Anterior cingulate cortex (tissue), 58 donors: ENCODE measurements at regions not wholly inside any gene's neighbourhood (a gene's known extent, or its start where the extent isn't known, plus 50 kb on each side); places are given as distances from the start of the nearest gene placed in this dataset.

Experiments used
- DNase-seq, 58 donors: peaks; one replicate each; lab custom pipeline; 2025; lab: John Stamatoyannopoulos, UW

GRCh38 chr9:2933165-2934095 lies 89.5 kb upstream of the PUM3 start:
- no peak for DNase-seq

- DNase-seq: no peak
Observed at GRCh38 chr9:2928411-2928810, 84.5 kb upstream of the PUM3 start.

- DNase-seq: no peak
Observed at GRCh38 chr9:2925016-2925415, 81.1 kb upstream of the PUM3 start.

- no peak for DNase-seq
Observed at GRCh38 chr9:2924380-2924768, 80.5 kb upstream of the PUM3 start.

DNA sequence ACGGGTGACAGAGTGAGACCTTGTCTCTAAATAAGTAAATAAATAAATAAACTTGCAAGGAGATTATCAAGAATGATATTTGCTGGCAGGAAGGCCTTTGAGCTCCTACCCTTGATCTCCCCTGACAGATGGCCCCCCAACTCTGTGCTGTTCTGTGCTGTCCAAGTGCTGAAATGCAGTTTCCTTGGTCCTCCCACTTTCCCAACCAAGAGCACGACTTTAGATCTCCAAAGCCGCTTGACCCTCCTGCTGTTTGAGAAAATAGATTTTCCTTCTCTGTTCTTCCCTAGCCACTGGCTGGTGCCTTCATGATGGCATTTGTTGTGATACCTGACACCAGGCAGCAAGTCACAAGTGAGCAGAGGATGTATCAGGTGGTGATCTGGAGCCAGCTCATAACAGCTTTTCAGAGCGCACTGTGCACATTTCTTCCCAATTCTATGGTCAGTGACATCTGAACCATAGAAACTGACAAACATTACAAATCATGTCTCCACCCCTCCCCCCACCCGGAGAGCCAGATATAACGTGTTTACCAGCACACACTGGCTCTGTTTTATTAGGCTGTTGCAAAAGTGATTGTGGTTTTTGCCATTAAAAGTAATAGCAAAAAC lies 80.0 kb upstream of the PUM3 start:
- DNase-seq: no peak

GRCh38 chr9:2919347-2919746 lies 75.5 kb upstream of the PUM3 start:
- DNase-seq: no peak

DNA sequence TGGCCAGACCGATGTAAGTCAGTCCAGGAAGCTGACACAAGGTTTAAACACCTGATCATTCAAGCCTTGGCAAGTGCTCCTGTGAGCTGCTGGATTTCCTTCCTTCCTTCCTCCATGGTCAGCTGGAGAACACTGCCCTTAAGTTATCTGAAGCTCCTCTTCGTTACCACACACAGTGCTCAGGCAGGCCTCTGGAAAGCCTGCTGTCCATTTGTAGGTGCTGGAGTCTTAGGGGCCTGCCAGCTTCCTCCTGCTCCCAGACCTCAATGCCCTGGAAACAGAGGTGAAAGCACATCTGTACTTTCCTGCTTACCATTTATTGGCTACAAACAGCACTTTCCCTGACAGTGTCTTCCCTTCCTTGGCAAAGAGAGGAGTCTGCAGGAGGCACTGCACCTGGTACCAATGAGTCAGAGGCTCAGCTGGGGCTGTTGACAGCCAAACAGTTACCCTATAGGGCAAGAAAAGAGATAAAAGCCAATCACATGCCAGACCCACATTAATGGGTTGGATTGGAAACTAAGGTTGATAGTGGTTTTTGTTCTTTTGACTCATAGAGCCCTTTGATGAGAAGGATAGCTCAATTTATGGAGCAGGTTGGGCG lies 72.6 kb upstream of the PUM3 start:
- DNase-seq: no peak

GRCh38 chr9:2913026-2913425 lies 69.1 kb upstream of the PUM3 start:
- DNase-seq: no peak

- no peak for DNase-seq
Observed at GRCh38 chr9:2907411-2907810, 63.5 kb upstream of the PUM3 start.

- DNase-seq: no peak
Observed at GRCh38 chr9:2904242-2904930, 60.5 kb upstream of the PUM3 start.
